HUES6 (cell line): ENCODE measurements at regions not wholly inside any gene's neighbourhood (a gene's known extent, or its start where the extent isn't known, plus 50 kb on each side); places are given as distances from the start of the nearest gene placed in this dataset.

Experiments
- H3K27ac ChIP-seq: 2 replicates; pipeline ENCODE4 v1.7.0; 2013; ENCODE audit warnings: low read depth, mild to moderate bottlenecking, low read length, inconsistent platforms
- H3K27me3 ChIP-seq: 2 replicates; pipeline ENCODE4 v1.6.1; 2013; ENCODE audit warnings: low read length; ENCODE audit not compliant: control insufficient read depth, insufficient read depth
- H3K36me3 ChIP-seq: 2 replicates; pipeline ENCODE4 v1.6.1; 2013; ENCODE audit warnings: low read length; ENCODE audit not compliant: control insufficient read depth, insufficient read depth
- H3K4me1 ChIP-seq: 2 replicates; pipeline ENCODE4 v1.6.1; 2013; ENCODE audit warnings: low read length; ENCODE audit not compliant: control insufficient read depth, insufficient read depth
- H3K4me3 ChIP-seq: 2 replicates; pipeline ENCODE4 v1.5.1; 2013; ENCODE audit warnings: low read depth, low read length
- H3K9ac ChIP-seq: one replicate; pipeline ENCODE4 v1.6.1; 2013; ENCODE audit warnings: mild to moderate bottlenecking, low read length
- H3K9me3 ChIP-seq: 2 replicates; pipeline ENCODE4 v1.6.1; 2013; ENCODE audit warnings: low read depth, low read length; ENCODE audit not compliant: control insufficient read depth, insufficient read depth

GRCh38 chr15:94008104-94009074 is 223.0 kb upstream of the MCTP2 start:
- Histone ChIP-seq H3K27ac (no peak overlapping the region), H3K9me3 (no peaks in the 10 kb centered on the region), H3K27me3 (no peaks in the 10 kb centered on the region), H3K4me3 (no peak overlapping the region), H3K36me3 (no peaks in the 10 kb centered on the region), H3K4me1 (peaks cover 2% of the 10 kb centered on the region; the same call in 1 of the 2 replicates), H3K9ac (no peak overlapping the region)

- Histone ChIP-seq H3K9ac (no peak overlapping the region), H3K27ac (no peak overlapping the region), H3K9me3 (no peaks in the 10 kb centered on the region), H3K36me3 (no peaks in the 10 kb centered on the region), H3K4me3 (no peak overlapping the region), H3K27me3 (no peaks in the 10 kb centered on the region), H3K4me1 (no peaks in the 10 kb centered on the region)
Observed at GRCh38 chr15:94004697-94005096, 226.7 kb upstream of the MCTP2 start.

GRCh38 chr15:94002041-94002440 is 229.3 kb upstream of the MCTP2 start:
- Histone ChIP-seq H3K27me3 (no peaks in the 10 kb centered on the region), H3K36me3 (no peaks in the 10 kb centered on the region), H3K9me3 (no peaks in the 10 kb centered on the region), H3K9ac (no peak overlapping the region), H3K27ac (no peak overlapping the region), H3K4me3 (no peak overlapping the region), H3K4me1 (no peaks in the 10 kb centered on the region)

GRCh38 chr15:94001255-94001801 is 230.0 kb upstream of the MCTP2 start:
- Histone ChIP-seq H3K36me3 (no peaks in the 10 kb centered on the region), H3K4me1 (no peaks in the 10 kb centered on the region), H3K9ac (no peak overlapping the region), H3K27ac (no peak overlapping the region), H3K9me3 (no peaks in the 10 kb centered on the region), H3K27me3 (no peaks in the 10 kb centered on the region), H3K4me3 (no peak overlapping the region)

- Histone ChIP-seq H3K27me3 (no peaks in the 10 kb centered on the region), H3K36me3 (no peaks in the 10 kb centered on the region), H3K9me3 (no peaks in the 10 kb centered on the region), H3K4me3 (no peak overlapping the region), H3K27ac (no peak overlapping the region), H3K4me1 (no peaks in the 10 kb centered on the region), H3K9ac (no peak overlapping the region)
Observed at GRCh38 chr15:94000606-94001005, 230.8 kb upstream of the MCTP2 start.

- no peak overlapping the region for H3K9ac ChIP-seq
- no peaks in the 10 kb centered on the region for H3K9me3 ChIP-seq
- H3K36me3 ChIP-seq = no peaks in the 10 kb centered on the region
- H3K4me1 ChIP-seq = no peaks in the 10 kb centered on the region
- no peak overlapping the region for H3K4me3 ChIP-seq
- H3K27ac ChIP-seq = no peak overlapping the region
- no peaks in the 10 kb centered on the region for H3K27me3 ChIP-seq
Observed at GRCh38 chr15:93997071-93997658, 234.2 kb upstream of the MCTP2 start.

GRCh38 chr15:93989440-93989998 is 241.8 kb upstream of the MCTP2 start:
- no peaks in the 10 kb centered on the region for H3K36me3 ChIP-seq
- no peak overlapping the region for H3K9ac ChIP-seq
- H3K4me3 ChIP-seq = no peak overlapping the region
- H3K4me1 ChIP-seq = no peaks in the 10 kb centered on the region
- no peaks in the 10 kb centered on the region for H3K9me3 ChIP-seq
- no peak overlapping the region for H3K27ac ChIP-seq
- no peaks in the 10 kb centered on the region for H3K27me3 ChIP-seq

GRCh38 chr15:93987068-93987467 is 244.3 kb upstream of the MCTP2 start:
- Histone ChIP-seq H3K9ac (no peak overlapping the region), H3K4me1 (no peaks in the 10 kb centered on the region), H3K27ac (no peak overlapping the region), H3K36me3 (no peaks in the 10 kb centered on the region), H3K27me3 (no peaks in the 10 kb centered on the region), H3K9me3 (no peaks in the 10 kb centered on the region), H3K4me3 (no peak overlapping the region)

GRCh38 chr15:93986400-93986984 is 244.9 kb upstream of the MCTP2 start:
- H3K9ac ChIP-seq = no peak overlapping the region
- no peaks in the 10 kb centered on the region for H3K36me3 ChIP-seq
- no peak overlapping the region for H3K27ac ChIP-seq
- no peak overlapping the region for H3K4me3 ChIP-seq
- H3K9me3 ChIP-seq = no peaks in the 10 kb centered on the region
- H3K4me1 ChIP-seq = no peaks in the 10 kb centered on the region
- H3K27me3 ChIP-seq = no peaks in the 10 kb centered on the region

- H3K4me3 ChIP-seq = no peak overlapping the region
- no peak overlapping the region for H3K27ac ChIP-seq
- H3K9ac ChIP-seq = no peak overlapping the region
Observed at GRCh38 chr15:93985925-93986324, 245.4 kb upstream of the MCTP2 start.

More at GRCh38 chr15:93985925-93986324, 245.4 kb upstream of the MCTP2 start:
- no peaks in the 10 kb centered on the region for H3K27me3 ChIP-seq
- H3K36me3 ChIP-seq = no peaks in the 10 kb centered on the region
- H3K9me3 ChIP-seq = no peaks in the 10 kb centered on the region
- no peaks in the 10 kb centered on the region for H3K4me1 ChIP-seq
